Ovary (tissue), 3 donors: ENCODE measurements at regions not wholly inside any gene's neighbourhood (a gene's known extent, or its start where the extent isn't known, plus 50 kb on each side); places are given as distances from the start of the nearest gene placed in this dataset.

Experiments
- EP300 ChIP-seq: sonication (generic); formaldehyde crosslinking; IDR thresholded peaks from one replicate; pipeline ENCODE4 v1.6.1; 2017; ENCODE audit warnings: antibody characterized with exemption
- TF ChIP-seq, protein P1 (sequence below), 3 donors: fragments of 450-650 bp in 2 of 3; fragments of 200-600 bp in 1 of 3; IDR thresholded peaks; one replicate each; pipeline versions ENCODE4 v1.5.1 to v1.8.0; 2016 to 2022; ENCODE audit warnings: antibody characterized with exemption in 3 of 3, mild to moderate bottlenecking in 1 of 3
- donor health status: DM: no; HTN: no; CAD: no.

GRCh38 chr16:85211271-85211801, 99.1 kb upstream of the CIBAR2 start:
- TF ChIP-seq, protein P1, sequence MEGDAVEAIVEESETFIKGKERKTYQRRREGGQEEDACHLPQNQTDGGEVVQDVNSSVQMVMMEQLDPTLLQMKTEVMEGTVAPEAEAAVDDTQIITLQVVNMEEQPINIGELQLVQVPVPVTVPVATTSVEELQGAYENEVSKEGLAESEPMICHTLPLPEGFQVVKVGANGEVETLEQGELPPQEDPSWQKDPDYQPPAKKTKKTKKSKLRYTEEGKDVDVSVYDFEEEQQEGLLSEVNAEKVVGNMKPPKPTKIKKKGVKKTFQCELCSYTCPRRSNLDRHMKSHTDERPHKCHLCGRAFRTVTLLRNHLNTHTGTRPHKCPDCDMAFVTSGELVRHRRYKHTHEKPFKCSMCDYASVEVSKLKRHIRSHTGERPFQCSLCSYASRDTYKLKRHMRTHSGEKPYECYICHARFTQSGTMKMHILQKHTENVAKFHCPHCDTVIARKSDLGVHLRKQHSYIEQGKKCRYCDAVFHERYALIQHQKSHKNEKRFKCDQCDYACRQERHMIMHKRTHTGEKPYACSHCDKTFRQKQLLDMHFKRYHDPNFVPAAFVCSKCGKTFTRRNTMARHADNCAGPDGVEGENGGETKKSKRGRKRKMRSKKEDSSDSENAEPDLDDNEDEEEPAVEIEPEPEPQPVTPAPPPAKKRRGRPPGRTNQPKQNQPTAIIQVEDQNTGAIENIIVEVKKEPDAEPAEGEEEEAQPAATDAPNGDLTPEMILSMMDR (IDR thresholded peaks at IDR 0.05) = no peak
- TF ChIP-seq EP300 = no peak
